Activated T-cell treated with anti-CD3 and anti-CD28 coated beads, Interleukin-2, amount 50 U/mL, for 48 hours (primary cell): ENCODE measurements at regions not wholly inside any gene's neighbourhood (a gene's known extent, or its start where the extent isn't known, plus 50 kb on each side); places are given as distances from the start of the nearest gene placed in this dataset.

Experiments
- DNase-seq, 2 experiments: peaks; one replicate each; pipeline ENCODE4 v3.0.0-alpha.2; 2020

DNA sequence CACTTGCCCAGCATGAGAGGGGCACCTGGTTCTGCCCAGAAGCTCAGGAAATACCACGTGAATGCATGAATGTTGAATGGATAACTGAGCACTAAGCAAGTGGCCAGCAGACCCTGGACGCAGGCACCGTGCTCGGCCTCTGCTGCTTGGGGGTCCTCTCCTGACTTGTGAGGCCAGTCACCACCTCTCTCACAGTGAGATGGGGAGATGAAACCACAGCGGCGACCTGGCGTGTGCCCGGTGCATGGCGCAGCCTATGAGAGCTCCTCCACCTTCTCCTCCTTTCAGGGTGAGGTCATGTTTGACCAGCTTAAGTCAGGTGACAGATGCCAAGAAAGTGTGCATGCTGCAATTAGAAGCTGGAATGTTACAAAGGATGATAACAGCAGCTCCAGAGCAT, 75.5 kb downstream of the HMX1 start:
- DNase-seq: no peak

DNA sequence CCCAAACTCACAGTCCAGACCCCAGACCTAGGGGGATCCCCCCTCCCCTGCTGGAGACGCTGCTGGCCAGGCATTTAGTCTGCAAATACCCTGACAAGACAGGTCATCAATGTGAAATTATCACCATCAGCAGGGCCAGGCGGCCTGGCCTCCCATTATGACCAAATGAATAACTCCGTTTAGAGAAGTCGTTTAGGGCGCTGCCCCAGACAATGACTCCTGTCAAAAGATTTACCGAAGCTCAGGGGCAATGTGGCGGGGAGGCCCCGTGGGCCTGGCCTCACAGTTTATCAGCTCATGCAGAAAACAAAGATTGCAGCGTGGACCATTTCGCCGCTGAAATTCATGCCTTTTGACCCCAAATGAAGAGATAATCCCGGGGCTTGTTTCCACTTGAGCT, 76.5 kb downstream of the HMX1 start:
- no peak for DNase-seq

DNA sequence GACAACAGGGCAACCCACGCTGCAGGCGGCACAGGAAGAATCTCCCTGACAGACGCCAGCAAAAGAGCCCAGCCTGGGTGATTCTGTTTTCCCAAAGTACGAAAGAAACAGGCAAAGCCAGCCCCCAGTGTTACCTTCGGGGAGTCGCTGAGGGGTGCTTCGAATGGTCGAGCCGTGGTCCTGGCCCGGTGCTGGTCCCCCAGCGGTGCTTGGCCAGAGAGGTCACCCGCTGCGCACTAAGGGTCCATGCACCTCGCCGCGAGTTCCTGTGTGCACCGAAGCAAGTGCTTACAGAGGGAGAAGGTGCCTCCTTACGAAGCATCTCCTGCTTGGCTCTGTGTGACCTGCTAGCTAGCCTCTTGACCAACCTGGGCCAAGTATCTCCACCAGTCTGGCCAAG, 77.1 kb downstream of the HMX1 start:
- DNase-seq: no peak

DNA sequence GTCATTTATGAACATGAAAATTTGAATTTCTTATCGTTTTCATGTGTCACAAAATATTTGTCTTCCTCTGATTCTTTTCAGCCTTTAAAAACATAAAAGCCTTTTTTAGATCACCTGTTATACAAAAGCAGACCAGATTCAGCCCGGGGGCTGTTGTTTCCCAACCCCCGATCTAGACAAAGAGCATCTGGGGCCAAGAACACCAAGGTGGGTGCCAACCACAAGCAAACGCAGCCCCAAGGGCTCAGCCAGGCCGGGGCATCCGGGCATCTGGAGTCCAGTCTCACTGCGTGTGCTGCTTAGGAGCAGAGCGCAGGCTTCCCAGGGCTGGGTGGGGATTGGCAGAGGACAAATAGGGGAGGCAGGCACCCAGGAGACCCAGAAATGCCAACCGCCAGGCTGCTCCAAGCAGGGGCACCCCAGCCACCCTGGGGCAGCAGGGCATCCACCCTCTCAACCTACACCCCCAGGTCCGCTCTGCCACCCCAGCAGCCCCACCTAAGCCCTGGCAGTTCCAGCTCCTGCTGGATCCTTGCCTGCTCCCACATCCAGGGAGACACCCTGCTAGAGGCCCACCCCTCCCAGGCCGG, 78.0 kb downstream of the HMX1 start:
- DNase-seq: no peak

DNA sequence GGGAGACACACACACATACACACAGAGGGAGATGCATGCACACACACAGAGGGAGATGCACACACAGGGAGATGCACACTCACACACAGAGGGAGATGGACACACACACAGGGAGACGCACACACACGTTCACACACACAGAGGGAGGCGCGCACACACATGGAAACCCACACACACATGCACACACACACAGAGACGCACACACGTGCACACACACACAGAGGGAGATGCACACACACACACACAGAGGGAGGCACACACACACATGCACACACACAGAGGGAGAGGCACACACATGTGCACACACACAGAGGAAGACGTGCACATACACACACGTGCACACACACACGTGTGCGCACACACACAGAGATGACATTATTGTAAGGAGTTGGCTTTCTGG, 79.1 kb downstream of the HMX1 start:
- no peak for DNase-seq

- no peak for DNase-seq
Measured at GRCh38 chr4:8791609-8792008, 80.0 kb downstream of the HMX1 start.

DNA sequence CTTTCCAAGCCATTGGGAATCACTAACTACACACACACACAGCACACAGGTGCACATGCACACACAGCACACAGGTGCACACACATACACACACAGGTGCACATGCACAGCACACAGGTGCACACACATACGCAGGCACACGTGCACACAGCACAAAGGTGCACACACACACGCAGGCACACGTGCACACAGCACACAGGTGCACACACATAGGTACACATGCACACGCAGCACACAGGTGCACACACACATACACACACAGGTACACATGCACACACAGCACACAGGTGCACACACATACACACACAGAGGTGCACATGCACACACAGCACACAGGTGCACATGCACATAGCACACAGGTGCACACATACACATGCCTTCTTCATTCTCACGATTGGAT, 80.9 kb downstream of the HMX1 start:
- no peak for DNase-seq

DNA sequence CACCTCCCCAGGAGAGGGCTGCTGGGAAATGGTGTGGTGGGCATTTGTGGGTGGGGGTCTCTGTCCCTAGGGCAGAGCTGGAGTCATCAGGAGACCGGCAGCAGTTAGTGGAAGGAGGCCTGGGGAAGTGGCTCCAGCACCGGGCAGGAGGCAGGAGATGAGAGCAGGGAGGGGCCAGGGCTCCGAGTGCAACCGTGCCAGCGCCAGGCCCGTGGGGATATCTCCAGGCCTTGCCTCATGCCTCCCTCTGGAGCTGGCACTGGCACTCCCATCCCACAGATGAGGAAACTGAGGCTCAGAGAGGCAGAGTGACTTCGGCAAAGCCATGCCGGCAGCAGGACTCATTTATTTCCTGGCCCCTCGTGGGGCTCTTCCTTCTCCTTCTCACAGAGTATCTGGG, 83.5 kb downstream of the HMX1 start:
- no peak for DNase-seq

- no peak for DNase-seq
Measured at GRCh38 chr4:8786166-8786565, 85.5 kb downstream of the HMX1 start.

DNA sequence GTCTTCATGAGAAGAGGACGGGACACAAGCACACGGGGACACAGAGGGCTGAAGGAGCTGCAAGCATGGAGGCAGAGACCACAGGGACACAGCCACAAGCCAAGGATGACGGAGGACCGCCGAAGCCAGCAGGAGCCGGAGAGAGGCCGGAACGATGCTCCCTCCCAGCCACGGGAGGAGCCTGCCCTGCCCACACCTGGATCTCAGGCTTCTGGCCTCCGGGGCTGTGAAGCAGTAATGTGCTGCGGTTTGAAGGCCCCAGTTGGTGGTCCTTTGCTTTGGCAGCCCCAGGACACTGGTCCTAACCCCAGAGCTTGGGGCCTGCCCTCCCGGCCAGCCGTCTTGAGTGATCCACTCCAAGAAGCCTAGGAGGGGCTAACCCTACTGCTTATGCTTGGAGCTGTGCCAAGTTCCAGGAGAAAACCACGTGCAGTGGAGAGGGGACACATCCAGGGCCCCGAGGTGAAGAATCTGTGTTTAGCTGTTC, 85.9 kb downstream of the HMX1 start:
- DNase-seq: no peak

DNA sequence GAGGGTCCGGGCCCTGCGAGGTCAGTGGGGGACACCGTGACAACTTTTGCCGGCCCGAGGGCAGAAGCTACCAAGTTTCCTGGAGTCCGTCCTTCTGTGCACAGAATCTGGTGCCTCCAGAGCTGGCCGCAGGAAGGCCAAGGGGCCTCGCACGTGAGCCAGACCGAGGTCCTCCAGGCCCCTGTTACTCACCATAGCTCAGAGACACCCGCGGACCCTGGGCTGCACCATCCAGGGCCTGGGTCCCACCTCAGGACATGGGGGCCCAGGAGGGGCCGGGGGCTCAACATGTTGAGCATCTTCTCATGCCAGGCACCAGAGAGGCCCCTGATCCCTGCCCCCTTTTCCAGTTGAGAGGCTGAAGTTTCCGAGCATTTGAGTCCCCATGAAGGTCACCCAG, 87.9 kb downstream of the HMX1 start:
- no peak for DNase-seq

DNA sequence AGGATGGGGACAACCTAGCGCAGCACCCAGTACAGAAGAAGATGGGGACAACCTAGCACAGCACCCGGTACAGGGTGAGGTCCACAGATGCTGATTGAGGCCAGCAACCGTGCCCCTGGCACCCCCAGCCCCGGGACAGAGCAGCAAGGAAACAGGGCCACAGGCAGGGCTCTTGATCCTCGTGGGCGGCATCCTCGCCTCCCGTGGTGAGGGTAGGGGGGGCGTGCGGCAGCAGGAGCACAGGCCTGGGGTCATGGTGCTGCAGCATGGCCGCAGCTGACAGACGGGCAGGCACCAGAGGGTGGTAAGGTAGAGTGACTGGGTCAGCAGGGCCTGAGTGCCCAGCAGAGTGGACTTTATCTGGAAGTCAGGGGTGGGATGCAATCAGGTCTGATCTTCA, 89.5 kb downstream of the HMX1 start:
- no peak for DNase-seq

DNA sequence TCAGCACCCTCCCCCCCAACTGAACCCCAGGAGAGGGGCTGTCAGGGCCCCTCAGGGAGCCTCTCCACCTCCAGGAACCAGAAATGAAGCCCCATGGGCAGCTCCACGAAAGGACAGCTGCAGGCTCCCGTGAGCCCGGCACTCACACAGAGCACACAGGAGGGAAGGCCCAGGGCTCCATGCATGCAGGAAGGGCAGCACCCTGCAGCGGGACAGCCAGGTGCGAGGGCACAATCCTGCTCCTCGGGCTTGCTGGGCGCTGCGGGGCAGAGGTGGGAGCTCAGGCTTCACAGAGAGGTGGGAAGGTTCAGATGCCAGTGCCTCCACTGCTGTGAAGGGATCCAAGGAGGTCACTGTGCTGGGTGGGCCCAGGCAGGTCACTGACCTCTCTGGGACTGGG, 90.0 kb downstream of the HMX1 start:
- no peak for DNase-seq

- DNase-seq: no peak
Measured at GRCh38 chr4:8780596-8781368, 90.9 kb downstream of the HMX1 start.

- DNase-seq: no peak
Measured at GRCh38 chr4:8780086-8780485, 91.6 kb downstream of the HMX1 start.

DNA sequence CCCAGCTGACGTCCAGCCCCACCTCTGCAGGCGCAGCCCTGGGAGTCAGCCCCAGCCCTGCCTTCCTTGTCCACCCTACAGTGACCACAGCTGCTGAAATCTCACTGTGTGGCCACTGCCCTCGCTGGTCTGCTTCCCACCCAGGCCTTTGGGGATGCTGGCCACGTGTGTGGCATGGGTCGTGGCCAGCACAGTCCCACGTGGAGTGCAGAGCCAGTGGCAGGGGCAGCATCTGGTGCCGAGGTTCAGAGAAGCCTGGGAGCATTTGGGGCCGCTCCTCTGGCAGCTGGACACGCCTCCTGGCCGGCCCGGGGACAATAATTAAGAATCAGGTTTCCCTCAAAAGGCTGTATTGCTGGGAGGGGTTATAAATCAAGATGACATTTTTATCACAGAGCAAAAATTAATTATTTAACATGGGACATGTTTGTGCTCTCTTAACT, 92.1 kb downstream of the HMX1 start:
- no peak for DNase-seq

- no peak for DNase-seq
Measured at GRCh38 chr4:8778760-8779159, 92.9 kb downstream of the HMX1 start.

- no peak for DNase-seq
Measured at GRCh38 chr4:8778291-8778690, 93.3 kb downstream of the HMX1 start.

DNA sequence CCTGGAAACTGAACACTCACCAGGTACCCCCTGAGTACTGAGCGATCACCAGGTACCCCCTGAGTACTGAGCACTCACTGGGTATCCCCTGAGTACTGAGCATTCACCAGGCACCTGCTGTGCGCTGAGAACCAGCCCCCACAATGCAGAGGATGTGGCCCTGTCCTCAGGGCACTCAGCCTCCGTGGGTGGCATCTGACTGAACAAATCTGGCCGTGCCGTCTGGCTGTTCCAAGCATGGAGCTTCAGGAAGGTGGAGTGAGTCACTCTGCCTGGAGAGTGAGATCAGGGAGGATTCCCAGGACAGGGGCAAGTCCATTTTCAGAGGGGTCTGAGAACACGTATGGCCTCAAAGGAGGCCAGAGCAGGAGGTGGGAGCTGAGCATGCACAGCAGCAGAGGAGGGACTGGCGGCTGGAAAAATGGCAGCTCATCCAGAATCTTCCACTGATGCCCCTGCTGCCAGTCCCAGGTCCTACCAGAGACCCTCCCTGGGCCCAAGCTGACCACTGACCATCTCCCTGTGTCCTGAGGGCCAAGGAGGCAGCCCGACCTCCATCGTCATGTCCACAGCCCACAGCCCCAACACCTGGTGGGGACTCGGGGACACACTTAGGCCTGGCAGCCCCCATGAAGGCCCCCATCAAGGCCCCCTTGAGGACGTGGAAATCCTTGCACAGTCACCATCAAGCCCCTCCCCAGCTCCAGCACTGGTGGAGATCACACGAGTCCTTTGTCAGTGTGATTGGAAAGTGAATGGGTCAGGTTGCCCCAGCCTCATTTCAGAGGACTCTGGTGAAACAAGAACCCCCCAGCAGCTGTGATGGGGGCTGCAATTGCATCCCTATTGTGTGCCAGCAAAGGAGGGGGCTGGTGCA, 94.1 kb downstream of the HMX1 start:
- no peak for DNase-seq

DNA sequence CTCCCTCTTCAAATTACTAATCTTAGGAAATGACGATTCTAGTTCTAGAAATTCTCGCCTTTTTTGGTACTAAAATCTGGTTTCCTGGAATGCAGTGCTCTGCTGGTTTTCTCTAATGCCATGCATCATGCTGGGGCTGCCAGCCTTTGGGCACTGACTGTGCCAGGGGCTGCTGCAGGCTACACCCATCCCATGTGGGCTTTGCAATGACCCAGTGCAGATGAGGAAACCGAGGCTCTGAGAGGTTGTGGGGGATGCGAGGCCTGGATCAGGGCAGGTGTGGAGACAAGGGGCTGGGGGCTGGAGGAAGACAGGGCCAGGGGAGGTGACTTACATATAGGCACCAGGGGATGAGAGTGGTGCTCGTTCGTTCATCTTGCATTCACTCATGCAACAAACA, 95.3 kb downstream of the HMX1 start:
- no peak for DNase-seq

- DNase-seq: no peak
Measured at GRCh38 chr4:8775751-8776355, 95.8 kb downstream of the HMX1 start.

DNA sequence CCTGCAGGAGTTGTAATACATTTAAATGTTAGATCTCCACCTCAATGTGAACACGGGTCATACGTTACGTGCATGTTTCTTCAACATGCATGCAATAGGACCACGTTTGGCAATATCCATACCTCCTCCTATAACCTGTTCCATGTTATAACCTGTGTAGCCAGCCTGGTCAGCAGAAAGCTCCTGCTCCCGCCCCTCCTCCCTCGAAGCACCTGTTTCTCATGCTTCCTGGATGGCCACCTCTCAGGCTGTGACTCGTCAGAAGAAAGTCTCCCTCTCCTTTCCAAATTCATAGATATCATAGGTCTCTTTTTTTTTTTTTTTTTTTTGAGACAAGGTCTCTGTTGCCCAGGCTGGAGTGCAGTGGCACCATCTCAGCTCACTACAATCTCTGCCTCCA, 96.5 kb downstream of the HMX1 start:
- no peak for DNase-seq

GRCh38 chr4:8774071-8774470, 97.6 kb downstream of the HMX1 start:
- DNase-seq: no peak
